Kidney epithelial cell (primary cell): ENCODE measurements at regions not wholly inside any gene's neighbourhood (a gene's known extent, or its start where the extent isn't known, plus 50 kb on each side); places are given as distances from the start of the nearest gene placed in this dataset.

ENCODE experiments used
- DNase-seq: peaks from one replicate; pipeline ENCODE4 v3.0.0-alpha.2; 2010; ENCODE audit warnings: low read depth
- H3K27me3 ChIP-seq: 2 replicates; pipeline ENCODE4 v1.6.0; 2011; ENCODE audit warnings: low read length; ENCODE audit not compliant: control insufficient read depth, insufficient read depth
- H3K36me3 ChIP-seq: 2 replicates; pipeline ENCODE4 v1.5.1; 2011; ENCODE audit warnings: low read length; ENCODE audit not compliant: control insufficient read depth, insufficient read depth
- H3K4me3 ChIP-seq: 2 replicates; pipeline ENCODE4 v1.5.1; 2011; ENCODE audit warnings: low read depth, mild to moderate bottlenecking, control low read depth, low read length
- TF ChIP-seq, protein P1 (sequence below): IDR thresholded peaks from 2 replicates; pipeline ENCODE4 v1.5.1; 2011; ENCODE audit warnings: mild to moderate bottlenecking, moderate library complexity, low read length, control low read depth, inconsistent platforms; ENCODE audit not compliant: insufficient read depth, poor library complexity, severe bottlenecking

- no peak for DNase-seq
- TF ChIP-seq, protein P1, sequence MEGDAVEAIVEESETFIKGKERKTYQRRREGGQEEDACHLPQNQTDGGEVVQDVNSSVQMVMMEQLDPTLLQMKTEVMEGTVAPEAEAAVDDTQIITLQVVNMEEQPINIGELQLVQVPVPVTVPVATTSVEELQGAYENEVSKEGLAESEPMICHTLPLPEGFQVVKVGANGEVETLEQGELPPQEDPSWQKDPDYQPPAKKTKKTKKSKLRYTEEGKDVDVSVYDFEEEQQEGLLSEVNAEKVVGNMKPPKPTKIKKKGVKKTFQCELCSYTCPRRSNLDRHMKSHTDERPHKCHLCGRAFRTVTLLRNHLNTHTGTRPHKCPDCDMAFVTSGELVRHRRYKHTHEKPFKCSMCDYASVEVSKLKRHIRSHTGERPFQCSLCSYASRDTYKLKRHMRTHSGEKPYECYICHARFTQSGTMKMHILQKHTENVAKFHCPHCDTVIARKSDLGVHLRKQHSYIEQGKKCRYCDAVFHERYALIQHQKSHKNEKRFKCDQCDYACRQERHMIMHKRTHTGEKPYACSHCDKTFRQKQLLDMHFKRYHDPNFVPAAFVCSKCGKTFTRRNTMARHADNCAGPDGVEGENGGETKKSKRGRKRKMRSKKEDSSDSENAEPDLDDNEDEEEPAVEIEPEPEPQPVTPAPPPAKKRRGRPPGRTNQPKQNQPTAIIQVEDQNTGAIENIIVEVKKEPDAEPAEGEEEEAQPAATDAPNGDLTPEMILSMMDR = no peak
- Histone ChIP-seq H3K4me3 (no peak overlapping the region), H3K36me3 (no peaks in the 10 kb centered on the region), H3K27me3 (no peaks in the 10 kb centered on the region)
Measured at GRCh38 chr2:167555098-167555720, 666.9 kb downstream of the XIRP2 start.

DNA sequence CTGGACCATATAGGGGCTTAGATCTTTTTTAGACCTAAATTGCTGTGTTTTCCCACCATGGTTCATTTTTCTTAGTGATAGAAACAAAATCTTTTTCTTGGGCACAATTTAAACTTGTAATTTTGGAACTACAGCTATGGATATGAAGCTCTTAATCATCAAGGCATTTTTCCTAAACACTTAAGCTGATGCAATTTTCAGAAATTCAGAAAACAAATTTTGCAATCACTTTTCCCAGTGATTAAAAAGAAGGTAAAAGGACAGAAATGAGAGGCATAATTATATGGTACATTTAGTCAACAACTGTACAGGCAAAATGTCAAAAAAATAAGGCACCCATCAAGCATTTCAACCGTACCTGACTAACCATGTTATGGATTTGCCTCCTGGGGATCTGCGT is 665.4 kb downstream of the XIRP2 start:
- H3K27me3 ChIP-seq = no peaks in the 10 kb centered on the region
- no peak overlapping the region for H3K4me3 ChIP-seq
- TF ChIP-seq, protein P1 = no peak
- no peak for DNase-seq
- no peaks in the 10 kb centered on the region for H3K36me3 ChIP-seq

DNA sequence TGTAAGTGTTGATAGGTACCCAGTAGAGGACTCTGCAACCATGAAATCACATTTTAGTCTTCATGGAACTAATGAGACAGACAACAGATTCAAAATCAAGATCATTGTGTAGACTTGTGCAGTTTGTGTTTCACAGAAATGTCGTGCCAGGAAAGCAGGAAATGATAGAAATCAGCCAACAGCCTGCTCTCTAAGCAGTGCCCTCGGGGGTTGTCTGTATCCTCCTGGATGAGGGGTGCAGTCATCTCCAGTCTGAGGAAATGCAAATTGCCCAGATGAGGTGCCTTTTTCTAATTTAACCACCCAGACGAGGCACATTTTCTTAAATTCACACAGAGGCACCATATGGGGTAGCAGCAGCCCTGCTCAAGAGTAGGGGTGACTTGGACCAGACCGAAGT is 663.1 kb downstream of the XIRP2 start:
- no peak for DNase-seq
- TF ChIP-seq, protein P1 = no peak
- Histone ChIP-seq H3K27me3 (no peaks in the 10 kb centered on the region), H3K4me3 (no peak overlapping the region), H3K36me3 (no peaks in the 10 kb centered on the region)

DNA sequence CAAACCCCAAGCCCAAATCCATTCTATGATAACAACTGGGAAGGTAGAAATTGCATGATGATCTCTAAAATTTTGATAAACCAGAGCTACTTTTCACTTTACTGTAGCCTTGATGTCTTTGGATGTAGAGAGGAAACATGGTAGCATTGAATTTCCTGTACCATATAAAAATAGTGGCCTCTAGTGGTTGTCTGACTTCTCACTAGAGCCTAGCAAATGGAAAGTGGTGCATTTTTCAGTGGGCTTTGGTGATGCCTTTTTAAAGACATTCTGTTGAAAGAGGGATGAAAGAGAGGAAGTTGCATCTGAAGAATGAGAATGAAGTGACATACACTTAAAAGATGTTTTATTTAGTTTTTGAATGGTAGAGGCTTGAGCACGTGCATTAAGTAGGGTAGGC is 662.2 kb downstream of the XIRP2 start:
- no peaks in the 10 kb centered on the region for H3K27me3 ChIP-seq
- H3K4me3 ChIP-seq = no peak overlapping the region
- DNase-seq = no peak
- H3K36me3 ChIP-seq = no peaks in the 10 kb centered on the region
- TF ChIP-seq, protein P1 = peak; percentile 45

- Histone ChIP-seq H3K36me3 (no peaks in the 10 kb centered on the region), H3K27me3 (no peaks in the 10 kb centered on the region), H3K4me3 (no peak overlapping the region)
- no peak for DNase-seq
- TF ChIP-seq, protein P1 = no peak
Measured at GRCh38 chr2:167548396-167548795, 660.1 kb downstream of the XIRP2 start.

- H3K4me3 ChIP-seq = no peak overlapping the region
- DNase-seq = no peak
- H3K27me3 ChIP-seq = no peaks in the 10 kb centered on the region
- TF ChIP-seq, protein P1 = no peak
- H3K36me3 ChIP-seq = no peaks in the 10 kb centered on the region
Measured at GRCh38 chr2:167544602-167545001, 656.3 kb downstream of the XIRP2 start.
